Endothelial cell of umbilical vein (primary cell): ENCODE measurements at regions not wholly inside any gene's neighbourhood (a gene's known extent, or its start where the extent isn't known, plus 50 kb on each side); places are given as distances from the start of the nearest gene placed in this dataset.

ENCODE experiments used
- BruUV-seq: library from RNA; stranded (reverse); fragments of 400-500 nt; replicated peaks from 2 replicates; lab custom pipeline; 2021; lab: Mats Ljungman, UMichigan
- CTCF ChIA-PET: fragments of 300-600, 350-600 bp; sonication (Branson Sonifier 250); formaldehyde crosslinking; loops from one replicate; lab custom pipeline; 2021; ENCODE audit warnings: antibody characterized with exemption, inconsistent platforms; lab: Charles Lee
- POLR2A ChIA-PET: fragments of 300-600, 350-600 bp; sonication (Branson Sonifier 250); formaldehyde crosslinking; loops from one replicate; lab custom pipeline; 2021; ENCODE audit warnings: antibody characterized with exemption, inconsistent platforms; lab: Charles Lee
- DNase-seq: peaks from one replicate; pipeline ENCODE4 v3.0.0-alpha.2; 2011; ENCODE audit warnings: low read depth, low spot score
- FAIRE-seq: peaks from 2 replicates; lab custom pipeline; 2011; peaks lifted over from hg19 to GRCh38; lab: Jason Lieb, UNC
- H2AFZ ChIP-seq: 2 replicates; pipeline ENCODE4 v1.6.0; 2012; ENCODE audit warnings: low read depth, low read length, control low read depth, inconsistent platforms
- H3K27ac ChIP-seq: 2 replicates; pipeline ENCODE4 v1.5.1; 2011; ENCODE audit warnings: low read depth, mild to moderate bottlenecking, control low read depth, low read length, moderate library complexity; ENCODE audit not compliant: insufficient read depth
- H3K27me3 ChIP-seq, 2 experiments: 2 replicates each; pipeline versions ENCODE4 v1.6.0 to v1.6.1; 2011; ENCODE audit warnings: low read length in 2 of 2, mixed read lengths in 1 of 2; ENCODE audit not compliant: control insufficient read depth in 2 of 2, insufficient read depth in 2 of 2
- H3K36me3 ChIP-seq, 2 experiments: 2 replicates in 1 of 2; 3 replicates in 1 of 2; pipeline ENCODE4 v1.5.1; 2011; ENCODE audit warnings: low read length in 2 of 2, mild to moderate bottlenecking in 1 of 2, moderate library complexity in 1 of 2; ENCODE audit not compliant: control insufficient read depth in 2 of 2, insufficient read depth in 2 of 2; ENCODE audit errors: extremely low read depth in 1 of 2
- H3K4me1 ChIP-seq: 3 replicates; pipeline ENCODE4 v1.5.1; 2011; ENCODE audit warnings: mild to moderate bottlenecking, low read length; ENCODE audit not compliant: control insufficient read depth, insufficient read depth; ENCODE audit errors: extremely low read depth
- H3K4me2 ChIP-seq: 2 replicates; pipeline ENCODE4 v1.6.1; 2011; ENCODE audit warnings: low read length, control low read depth, mixed read lengths; ENCODE audit not compliant: insufficient read depth
- H3K4me3 ChIP-seq, 3 experiments: fragments of 200-600 bp in 1 of 3; sonication (generic), shearing (Covaris generic) in 1 of 3; replicated peaks in 1 of 3; 2 replicates each; pipeline ENCODE4 v1.5.1; 2011 to 2016; ENCODE audit warnings: control low read depth in 3 of 3, low read length in 3 of 3, mild to moderate bottlenecking in 2 of 3, inconsistent platforms in 1 of 3, low read depth in 1 of 3, moderate library complexity in 1 of 3; ENCODE audit not compliant: insufficient read depth in 1 of 3
- H3K79me2 ChIP-seq: 2 replicates; pipeline ENCODE4 v1.6.0; 2012; ENCODE audit warnings: low read length, inconsistent platforms; ENCODE audit not compliant: control insufficient read depth, insufficient read depth
- H3K9ac ChIP-seq: replicated peaks from 2 replicates; pipeline ENCODE3; 2011; ENCODE audit warnings: low read length, control low read depth; ENCODE audit not compliant: insufficient read depth; ENCODE audit errors: extremely low read depth
- H3K9me1 ChIP-seq: replicated peaks from 3 replicates; pipeline ENCODE4 v1.6.0; 2011; ENCODE audit warnings: mild to moderate bottlenecking, low read length; ENCODE audit not compliant: control insufficient read depth, insufficient read depth; ENCODE audit errors: extremely low read depth
- H3K9me3 ChIP-seq: replicated peaks from 2 replicates; pipeline ENCODE4 v1.5.1; 2012; ENCODE audit warnings: low read length, inconsistent platforms; ENCODE audit not compliant: control insufficient read depth, insufficient read depth
- H4K20me1 ChIP-seq: replicated peaks from 2 replicates; pipeline ENCODE3; 2011; ENCODE audit warnings: mild to moderate bottlenecking, low read length; ENCODE audit not compliant: control insufficient read depth, insufficient read depth; ENCODE audit errors: extremely low read depth
- CTCF ChIP-seq, 2 donors: IDR thresholded peaks; 1 replicate in 1 of 2; 2 replicates in 1 of 2; pipeline ENCODE4 v1.5.1; 2011; ENCODE audit warnings: low read length in 2 of 2, mild to moderate bottlenecking in 2 of 2, moderate library complexity in 2 of 2, control low read depth in 1 of 2, inconsistent platforms in 1 of 2, low read depth in 1 of 2; ENCODE audit not compliant: insufficient read depth in 1 of 2; ENCODE audit errors: extremely low read depth in 1 of 2
- EZH2 ChIP-seq: IDR thresholded peaks from 2 replicates; pipeline ENCODE4 v1.6.1; 2012; ENCODE audit warnings: borderline replicate concordance, low read depth, mild to moderate bottlenecking, moderate library complexity, low read length, inconsistent platforms; ENCODE audit not compliant: severe bottlenecking
- FOS ChIP-seq: IDR thresholded peaks from 2 replicates; pipeline ENCODE4 v1.6.1; 2011; ENCODE audit warnings: mild to moderate bottlenecking, low read length, moderate library complexity, borderline replicate concordance; ENCODE audit not compliant: insufficient read depth
- GATA2 ChIP-seq: IDR thresholded peaks from 2 replicates; pipeline ENCODE4 v1.7.0; 2011; ENCODE audit warnings: low read depth, mild to moderate bottlenecking, moderate library complexity, mixed read lengths, low read length; ENCODE audit not compliant: insufficient read length, insufficient read depth
- JUN ChIP-seq: IDR thresholded peaks from 2 replicates; pipeline ENCODE4 v1.6.1; 2011; ENCODE audit warnings: borderline replicate concordance, low read depth; ENCODE audit not compliant: insufficient read length, insufficient read depth
- MYC ChIP-seq: IDR thresholded peaks from one replicate; pipeline ENCODE4 v1.6.1; 2011; ENCODE audit warnings: mild to moderate bottlenecking, low read depth, low read length
- POLR2A ChIP-seq: IDR thresholded peaks from 2 replicates; pipeline ENCODE4 v1.6.1; 2012; ENCODE audit warnings: low read depth, mild to moderate bottlenecking, control low read depth, low read length
- POLR2AphosphoS5 ChIP-seq: IDR thresholded peaks from 2 replicates; pipeline ENCODE4 v1.6.1; 2012; ENCODE audit warnings: low read depth, mild to moderate bottlenecking, control low read depth, low read length, moderate library complexity; ENCODE audit not compliant: insufficient read depth
- dilution Hi-C: fragments of 300-500 bp; cut with MboI; formaldehyde crosslinking; loops from one replicate; pipeline ENCODE4 v1.15.0; 2019; ENCODE audit warnings: low sequenced_read_pairs; ENCODE audit not compliant: extremely low pct_ligation_motif_present
- intact Hi-C: fragments of 100-400 bp; cut with micrococcal nuclease; formaldehyde crosslinking; loops from one replicate; pipeline ENCODE4 v1.10.0; 2022
- TF ChIP-seq, protein P1 (sequence below): IDR thresholded peaks from 2 replicates; pipeline ENCODE4 v1.6.1; 2011; ENCODE audit not compliant: insufficient read depth, insufficient read length

DNA sequence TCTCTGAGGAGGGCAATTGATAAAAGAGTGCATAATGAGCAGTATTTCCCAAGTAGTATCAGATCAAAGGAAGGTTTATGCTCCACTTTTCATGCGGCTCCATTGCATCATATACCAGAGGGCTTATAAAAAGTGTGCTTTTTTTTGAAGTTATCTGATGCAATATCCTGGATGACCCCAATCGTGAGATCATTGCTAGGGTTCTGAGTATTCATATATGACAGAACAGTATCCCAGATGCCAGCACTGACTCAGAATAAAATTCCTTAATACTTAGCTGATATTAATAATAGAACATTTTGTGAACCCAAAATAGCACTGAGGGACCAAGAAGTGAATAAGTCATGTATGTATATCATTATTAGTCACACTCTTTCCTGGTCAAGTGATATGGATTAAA, 945.5 kb upstream of the AGA start:
- H4K20me1 ChIP-seq: no peaks in the 10 kb centered on the region
- no peak overlapping the region for H3K27ac ChIP-seq
- H2AFZ ChIP-seq: no peak overlapping the region
- dilution Hi-C loops (no loop called here), intact Hi-C loops (no loop called here)
- no peak overlapping the region for H3K9ac ChIP-seq
- TF ChIP-seq, protein P1, sequence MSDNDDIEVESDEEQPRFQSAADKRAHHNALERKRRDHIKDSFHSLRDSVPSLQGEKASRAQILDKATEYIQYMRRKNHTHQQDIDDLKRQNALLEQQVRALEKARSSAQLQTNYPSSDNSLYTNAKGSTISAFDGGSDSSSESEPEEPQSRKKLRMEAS: no peak
- TF ChIP-seq FOS (no peak), POLR2AphosphoS5 (no peak), POLR2A (no peak), EZH2 (no peak), GATA2 (no peak), CTCF (IDR thresholded peaks at IDR 0.05; ENCODE audit: extremely low read depth in 1 of 2, insufficient read depth in 1 of 2, low read depth in 1 of 2, low read length in 2 of 2) (no peak), JUN (no peak), MYC (no peak)
- POLR2A ChIA-PET: no interaction called here
- H3K4me1 ChIP-seq: no peaks in the 10 kb centered on the region
- no peak overlapping the region for H3K4me2 ChIP-seq
- H3K4me3 ChIP-seq: no peak overlapping the region
- no peaks in the 10 kb centered on the region for H3K27me3 ChIP-seq
- FAIRE-seq (no peak), DNase-seq (no peak)
- no TSS peak for BruUV-seq
- H3K9me3 ChIP-seq: no peaks in the 10 kb centered on the region
- H3K9me1 ChIP-seq: no peaks in the 10 kb centered on the region
- no peaks in the 10 kb centered on the region for H3K79me2 ChIP-seq
- CTCF ChIA-PET: no interaction called here
- H3K36me3 ChIP-seq: no peaks in the 10 kb centered on the region
